Omental fat pad (tissue), 3 donors: ENCODE measurements at regions not wholly inside any gene's neighbourhood (a gene's known extent, or its start where the extent isn't known, plus 50 kb on each side); places are given as distances from the start of the nearest gene placed in this dataset.

Source experiments
- ATAC-seq: fragments of 150-250 bp; one replicate; pipeline ENCODE4 v1.9.1; 2016; ENCODE audit warnings: mild to moderate bottlenecking, moderate library complexity; ENCODE audit not compliant: low FRiP score
- DNase-seq: peaks from one replicate; pipeline ENCODE4 v3.0.0-alpha.2; 2019; ENCODE audit warnings: low spot score
- CTCF ChIP-seq, 3 donors: fragments of 450-650 bp; IDR thresholded peaks; one replicate each; pipeline ENCODE4 v1.5.1; 2016 to 2017; ENCODE audit warnings: antibody characterized with exemption in 3 of 3, mild to moderate bottlenecking in 3 of 3, moderate library complexity in 2 of 3

DNA sequence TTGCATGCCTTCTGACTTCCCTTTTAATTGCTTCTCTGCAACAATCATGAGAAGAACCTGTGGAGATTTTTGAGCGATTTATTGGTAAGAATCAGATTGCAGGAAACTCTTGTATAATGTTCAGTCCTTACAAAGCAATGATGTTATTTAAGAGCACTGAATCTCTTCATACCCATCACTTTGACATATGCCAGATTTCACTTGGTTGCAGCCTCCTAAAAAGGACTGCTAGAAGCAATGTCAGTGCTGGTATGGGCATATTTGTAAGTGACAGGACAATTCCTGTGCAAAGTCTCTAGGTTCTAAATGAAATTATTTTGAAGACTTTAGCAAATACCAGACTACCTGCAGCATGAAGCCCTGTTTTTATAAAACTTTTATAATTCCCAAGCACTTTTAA is 2272.7 kb upstream of the WWC1 start:
- DNase-seq (no peak), ATAC-seq (no peak)
- no peak for TF ChIP-seq CTCF (IDR thresholded peaks at IDR 0.05)

DNA sequence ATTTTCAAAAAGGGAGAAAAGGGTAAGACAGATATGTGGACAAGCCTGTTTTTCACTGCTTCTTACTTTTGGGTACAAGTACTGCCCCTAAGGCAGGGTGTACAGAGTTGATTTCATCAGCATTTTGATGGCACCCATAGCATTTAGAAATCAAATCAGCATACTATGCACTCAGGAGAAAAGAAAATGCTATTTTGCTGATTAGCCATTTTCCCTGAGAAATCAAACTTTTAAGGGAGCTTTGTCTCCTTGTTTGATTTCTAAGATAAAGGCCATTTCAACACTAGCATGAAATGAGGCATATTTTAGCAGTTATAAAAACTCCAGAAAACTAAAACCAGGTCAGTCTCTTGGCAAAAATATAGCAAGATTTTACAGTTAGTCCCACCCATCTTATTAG is 2269.4 kb upstream of the WWC1 start:
- DNase-seq (no peak), ATAC-seq (no peak)
- TF ChIP-seq CTCF (IDR thresholded peaks at IDR 0.05), result no peak

DNA sequence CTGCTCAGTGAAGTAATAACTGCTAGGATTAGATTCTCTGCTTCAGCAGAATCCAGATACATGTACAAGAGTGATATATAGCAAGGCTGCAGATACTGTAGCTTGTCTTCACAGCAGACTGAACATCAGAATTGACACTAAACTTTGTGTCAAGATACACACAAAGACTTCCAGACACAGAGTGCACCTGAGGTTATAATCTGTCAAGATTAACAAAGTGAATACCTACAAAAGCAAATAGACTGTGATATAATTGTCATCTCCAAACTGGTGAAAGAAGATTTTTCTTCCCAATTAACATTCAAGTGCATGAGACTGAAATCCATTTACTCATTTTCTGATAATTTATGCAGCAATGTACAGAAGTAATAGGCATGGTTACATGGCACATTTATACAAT is 2266.5 kb upstream of the WWC1 start:
- ATAC-seq (no peak), DNase-seq (no peak)
- no peak for TF ChIP-seq CTCF (IDR thresholded peaks at IDR 0.05)

DNA sequence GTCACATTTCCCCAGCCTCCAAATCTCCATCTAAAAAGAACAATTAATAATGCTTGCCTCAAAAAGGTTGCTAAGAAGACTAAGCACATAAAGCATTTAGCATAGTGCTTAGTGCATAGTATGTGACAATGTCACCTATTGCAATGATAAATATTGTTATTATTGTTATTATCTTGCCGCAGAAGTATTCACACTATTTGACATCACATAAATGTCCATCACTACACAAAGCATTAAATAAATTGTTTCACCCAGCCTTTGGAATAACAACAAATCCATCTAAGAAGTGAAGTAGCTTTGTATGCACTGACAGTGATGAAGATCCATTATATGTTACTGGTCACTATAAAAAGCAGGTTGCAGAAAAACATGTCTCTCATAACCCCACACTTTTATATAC is 2263.9 kb upstream of the WWC1 start:
- ATAC-seq (no peak), DNase-seq (no peak)
- no peak for TF ChIP-seq CTCF (IDR thresholded peaks at IDR 0.05)

DNA sequence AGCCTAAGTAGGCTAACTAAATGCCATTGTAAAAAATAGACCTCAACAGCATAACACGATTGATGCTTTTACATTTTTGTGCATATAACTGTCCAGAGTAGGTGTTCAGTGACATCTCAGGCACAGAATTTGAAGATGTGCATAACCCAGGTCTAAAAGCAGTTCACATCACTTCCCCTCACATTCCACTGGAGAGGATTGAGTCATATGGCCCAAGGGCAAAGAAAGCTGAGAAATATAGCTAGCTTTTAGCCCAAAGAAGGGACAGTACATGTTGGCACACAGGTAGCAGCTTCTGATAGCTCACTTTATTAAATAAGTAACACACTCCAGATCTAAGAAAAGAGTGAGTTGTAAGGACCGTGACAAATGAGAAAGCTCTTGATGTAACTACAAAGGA is 2259.5 kb upstream of the WWC1 start:
- no peak for DNase-seq
- no peak for ATAC-seq
- TF ChIP-seq CTCF (IDR thresholded peaks at IDR 0.05), result no peak

DNA sequence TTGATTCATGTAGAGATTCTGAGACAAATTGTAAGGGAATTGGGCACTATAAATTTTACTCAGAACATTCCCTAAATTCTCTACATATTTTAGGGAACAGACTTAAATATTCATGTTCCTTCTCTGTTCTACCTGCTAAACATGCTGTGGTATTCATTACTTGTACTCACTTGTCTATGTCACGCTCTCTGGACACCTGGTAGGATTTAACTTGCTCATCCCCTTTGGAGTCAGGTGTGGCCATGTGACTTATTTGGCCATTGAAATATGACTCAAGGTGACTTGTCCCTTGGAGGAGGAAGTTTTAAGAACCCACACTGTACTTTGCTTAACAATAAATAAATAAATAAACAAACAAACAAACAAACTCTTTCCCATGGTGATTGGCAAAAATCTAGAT is 2258.8 kb upstream of the WWC1 start:
- DNase-seq (no peak), ATAC-seq (no peak)
- TF ChIP-seq CTCF (IDR thresholded peaks at IDR 0.05), result no peak

GRCh38 chr5:166045961-166046360 is 2245.5 kb upstream of the WWC1 start:
- TF ChIP-seq CTCF (IDR thresholded peaks at IDR 0.05), result no peak
- DNase-seq, result no peak
- no peak for ATAC-seq
